HG02623 (cell line): ENCODE measurements at regions not wholly inside any gene's neighbourhood (a gene's known extent, or its start where the extent isn't known, plus 50 kb on each side); places are given as distances from the start of the nearest gene placed in this dataset.
"Not testable (repeated sequence)": the region's sequence is repeated elsewhere in the genome, so short reads cannot be mapped to it uniquely, and the experiment has no call there.

Experiments used
- ATAC-seq: cut with Tn5 transposase; IDR thresholded peaks from one replicate; pipeline ENCODE4 v1.9.1; 2021; ENCODE audit warnings: moderate library complexity; ENCODE audit not compliant: unreplicated experiment

DNA sequence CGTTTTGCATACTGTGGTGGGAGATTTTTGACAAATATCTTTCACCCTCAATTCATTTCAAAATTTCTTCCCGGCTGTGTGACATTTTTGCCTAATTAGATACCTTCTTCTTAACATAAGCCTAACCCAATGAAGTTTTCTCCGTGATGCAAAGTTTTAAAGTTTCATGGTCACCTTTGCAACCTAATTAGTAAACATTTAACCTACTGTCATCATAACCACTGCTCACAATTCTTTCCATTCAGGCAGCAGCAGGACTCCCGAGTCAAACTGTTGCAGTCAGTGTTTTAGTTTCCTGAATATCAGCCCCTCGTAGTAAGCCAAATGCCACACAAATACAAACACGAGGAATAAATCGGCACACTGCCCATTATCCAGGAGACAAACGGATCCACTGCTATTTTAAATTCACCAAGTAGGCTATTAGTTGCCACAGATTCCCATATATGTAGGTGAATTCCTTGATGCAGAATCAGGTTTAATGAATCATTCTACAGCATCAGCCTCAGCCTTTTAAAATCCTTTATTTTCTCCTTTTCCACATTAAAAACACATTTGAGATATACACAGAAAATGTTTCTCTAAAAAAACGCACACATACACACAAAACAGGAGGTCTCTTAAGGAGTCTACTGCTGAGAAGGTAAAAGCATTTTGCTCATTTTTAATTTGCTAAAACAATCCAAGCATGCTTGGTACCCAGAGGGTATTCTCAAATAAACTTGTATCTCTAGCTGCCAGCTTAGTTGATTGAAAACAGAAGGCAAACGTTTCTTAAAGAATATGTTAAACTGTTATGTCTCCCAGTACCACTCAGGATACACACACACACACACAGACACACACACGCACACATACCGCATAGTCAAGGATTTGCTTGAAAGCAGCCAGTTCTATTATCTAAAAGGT, 106.5 kb upstream of the KCTD1 start:
- ATAC-seq = no peak

DNA sequence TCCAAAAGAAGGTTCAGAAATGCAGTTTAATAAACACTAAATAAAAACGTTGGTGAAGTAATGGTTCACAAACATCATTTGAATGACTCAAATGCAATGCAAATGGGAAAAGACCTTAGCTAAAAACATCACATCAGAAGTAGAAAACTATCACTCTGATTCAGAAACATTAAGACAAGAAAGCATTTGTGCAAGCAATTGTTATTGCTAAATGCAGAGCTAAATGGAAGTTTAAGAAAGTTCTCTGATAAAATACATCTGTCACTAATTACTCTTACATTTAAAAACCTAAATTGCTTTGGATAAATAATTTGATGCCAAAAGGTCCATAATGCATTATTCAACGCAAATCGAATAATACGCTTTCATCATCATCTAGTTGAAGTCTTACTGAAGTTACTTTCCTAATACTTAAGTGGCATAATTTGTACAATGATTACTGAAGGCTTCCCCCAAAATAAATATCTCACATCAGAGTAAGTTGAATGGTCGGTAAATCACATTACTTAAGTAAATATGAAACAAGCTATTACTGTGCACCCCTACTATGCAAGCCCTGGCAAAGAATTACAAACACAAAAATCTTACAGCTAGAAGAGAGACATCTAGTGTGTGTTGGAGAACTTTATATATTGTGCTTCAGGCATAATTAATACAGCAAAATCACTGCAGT, 105.7 kb upstream of the KCTD1 start:
- no peak for ATAC-seq

DNA sequence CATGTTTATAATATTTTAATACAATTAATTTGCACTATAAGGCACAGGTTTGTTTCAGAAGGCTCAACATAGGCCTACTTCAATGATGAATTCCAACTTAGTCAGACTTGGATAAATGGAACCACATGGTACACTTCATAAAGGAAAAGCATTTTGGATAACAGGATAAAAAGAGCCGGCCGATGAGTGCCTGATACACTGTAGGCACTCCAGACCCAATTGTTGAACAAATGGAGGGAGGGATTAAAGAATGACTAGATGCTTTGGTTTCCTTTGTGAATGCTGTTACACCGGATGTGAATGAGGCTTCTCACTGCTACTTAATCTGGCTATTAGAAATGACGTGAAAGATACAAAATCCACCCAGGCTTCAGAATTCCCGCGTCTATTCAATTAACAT, 104.1 kb upstream of the KCTD1 start:
- no peak for ATAC-seq

DNA sequence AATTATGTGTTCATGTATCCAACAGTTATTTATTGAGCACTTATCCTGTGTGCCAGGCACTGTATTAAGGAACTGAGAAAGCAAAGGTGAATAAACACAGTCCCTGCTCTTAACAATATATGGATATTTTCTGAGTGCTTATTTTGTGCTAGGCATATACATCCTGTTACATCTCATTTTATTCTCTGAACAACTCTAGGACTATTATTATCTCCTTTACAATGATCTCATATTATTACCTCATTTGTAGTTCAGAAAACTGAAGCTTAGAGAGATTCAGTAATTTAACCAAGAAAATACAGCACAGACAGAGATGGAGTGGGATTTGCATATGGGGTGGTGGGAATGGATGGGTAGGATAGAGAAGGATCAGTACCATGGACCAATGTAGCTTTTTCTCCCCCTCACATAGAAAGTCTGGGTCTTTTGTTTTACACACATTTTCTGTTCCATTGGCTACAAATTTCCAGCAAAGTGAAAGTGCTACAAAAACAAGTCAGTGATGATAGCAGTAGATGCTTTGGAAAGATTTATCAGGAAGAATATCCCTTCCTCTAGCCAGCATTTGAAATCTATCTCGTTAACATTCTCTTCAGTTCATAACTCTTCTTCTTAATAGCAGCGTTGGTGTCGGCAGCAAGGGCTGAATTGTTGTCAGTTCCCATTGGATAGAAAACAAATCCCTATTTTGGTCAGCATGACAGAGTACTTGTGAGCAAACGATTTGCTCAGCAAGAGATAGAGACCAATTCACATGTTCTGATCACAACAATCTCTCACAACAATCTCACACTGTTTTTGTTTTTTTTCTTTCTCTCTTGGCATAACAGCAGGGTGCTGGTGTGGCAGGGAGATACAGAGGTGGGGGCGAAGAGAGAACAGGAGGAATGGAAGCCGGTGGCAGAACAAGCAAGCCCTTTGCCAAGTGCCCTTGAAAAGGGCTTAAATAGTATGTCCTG, 102.2 kb upstream of the KCTD1 start:
- ATAC-seq = no peak

DNA sequence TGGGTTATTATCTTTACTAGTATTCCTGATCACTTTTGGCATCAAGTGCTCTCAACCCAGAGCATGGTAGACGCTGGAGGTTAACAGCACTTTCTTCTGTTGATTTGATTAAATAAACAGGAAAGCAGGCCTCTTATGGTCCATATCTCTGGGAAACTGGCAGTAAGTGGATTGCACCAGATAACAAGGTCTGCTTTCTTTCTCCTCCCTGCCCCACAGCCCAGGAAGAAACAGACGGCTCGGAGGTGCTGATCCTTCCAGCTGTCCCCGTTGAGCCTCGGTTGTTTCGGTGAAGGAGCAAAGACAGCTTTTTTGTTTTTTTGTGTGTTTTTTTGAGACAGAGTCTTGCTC, 100.8 kb upstream of the KCTD1 start:
- ATAC-seq = no peak

DNA sequence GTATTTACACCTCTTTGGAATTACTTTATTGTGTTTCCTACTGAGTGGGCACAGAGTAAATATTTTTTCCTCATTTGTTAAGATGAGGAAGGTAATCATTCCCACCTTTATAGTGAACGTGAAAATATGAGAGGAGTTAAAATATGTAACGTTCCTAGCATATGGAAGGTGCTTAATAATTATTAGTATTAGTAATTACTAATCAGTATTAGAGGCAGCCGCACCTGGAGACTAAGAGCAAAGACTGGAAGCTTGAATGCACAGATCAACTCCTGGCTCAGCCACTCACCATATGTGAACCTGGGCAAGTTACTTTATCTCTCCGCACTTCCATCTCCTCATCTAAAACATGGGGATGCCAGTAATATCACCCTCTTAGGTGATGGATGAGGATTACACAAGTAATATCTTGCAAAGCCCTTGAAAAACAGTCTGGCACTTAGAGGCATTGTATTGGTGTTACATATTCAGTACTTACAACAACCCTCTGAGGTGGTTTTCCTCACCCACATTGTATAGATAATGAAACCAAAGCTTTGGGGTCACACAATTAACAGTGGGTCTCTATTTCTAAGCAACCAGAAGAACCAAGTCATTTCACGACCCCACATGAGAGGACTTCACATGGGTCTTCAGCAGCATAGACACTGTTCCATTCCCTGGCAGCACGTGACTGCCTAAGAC, 100.3 kb upstream of the KCTD1 start:
- no peak for ATAC-seq

DNA sequence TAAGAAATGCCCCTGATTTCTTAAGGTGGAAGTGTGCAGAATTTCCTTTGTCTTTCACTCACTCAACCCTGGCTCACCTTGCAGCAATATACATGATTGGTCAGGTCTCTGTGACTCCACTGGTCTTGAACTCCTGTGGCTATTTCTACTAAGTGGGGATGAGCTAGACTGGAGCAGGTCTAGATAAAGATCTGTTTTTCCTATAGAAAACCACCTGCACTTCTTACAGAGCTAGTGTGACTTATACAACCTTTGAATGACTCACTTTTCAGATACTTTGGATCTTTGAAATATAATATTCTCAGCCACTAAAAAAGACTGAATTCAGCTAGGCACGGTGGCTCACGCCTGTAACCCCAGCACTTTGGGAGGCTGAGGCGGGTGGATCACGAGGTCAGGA, 98.5 kb upstream of the KCTD1 start:
- ATAC-seq = no peak

DNA sequence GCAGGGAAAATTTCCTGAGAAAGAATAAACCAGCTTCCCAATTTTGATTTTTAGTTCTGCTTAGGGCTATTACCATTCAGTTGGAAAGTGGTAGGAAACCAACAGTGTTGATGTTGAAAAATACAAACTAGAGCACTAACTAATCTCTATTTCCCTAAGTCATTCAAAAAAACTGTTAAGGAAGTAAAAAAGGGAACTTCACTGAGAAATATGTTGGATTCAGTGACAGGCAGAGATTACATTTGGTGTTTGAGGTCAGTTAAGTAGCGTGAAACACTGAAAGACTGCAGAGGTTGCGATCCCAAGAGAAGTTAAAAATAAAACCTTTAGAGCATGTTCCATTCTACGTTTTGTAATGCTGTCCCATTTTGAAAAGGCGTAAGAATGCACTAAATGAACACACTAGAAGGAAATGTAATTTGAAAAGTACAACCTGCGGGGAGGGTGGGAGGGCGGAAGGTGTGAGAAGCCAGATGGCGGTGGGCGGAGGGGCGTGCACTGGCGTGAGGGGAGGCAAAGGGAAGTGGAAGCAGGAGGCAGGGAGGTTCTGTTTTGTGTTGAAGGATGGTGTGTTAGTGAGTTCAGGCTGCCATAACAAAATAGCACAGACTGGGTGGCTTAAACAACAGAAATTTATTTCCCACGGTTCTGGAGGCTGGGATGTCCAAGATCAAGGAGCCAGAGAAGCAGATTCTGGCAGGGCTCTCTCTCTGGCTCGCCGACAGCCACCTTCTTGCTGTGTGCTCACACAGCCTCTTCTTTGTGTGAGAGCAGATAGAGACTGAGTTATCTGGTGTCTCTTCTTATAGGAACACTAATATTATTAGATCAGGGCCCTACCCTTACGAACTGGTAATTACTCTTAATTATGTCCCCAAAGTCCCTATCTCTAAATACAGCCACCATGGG, 94.3 kb upstream of the KCTD1 start:
- no peak for ATAC-seq

DNA sequence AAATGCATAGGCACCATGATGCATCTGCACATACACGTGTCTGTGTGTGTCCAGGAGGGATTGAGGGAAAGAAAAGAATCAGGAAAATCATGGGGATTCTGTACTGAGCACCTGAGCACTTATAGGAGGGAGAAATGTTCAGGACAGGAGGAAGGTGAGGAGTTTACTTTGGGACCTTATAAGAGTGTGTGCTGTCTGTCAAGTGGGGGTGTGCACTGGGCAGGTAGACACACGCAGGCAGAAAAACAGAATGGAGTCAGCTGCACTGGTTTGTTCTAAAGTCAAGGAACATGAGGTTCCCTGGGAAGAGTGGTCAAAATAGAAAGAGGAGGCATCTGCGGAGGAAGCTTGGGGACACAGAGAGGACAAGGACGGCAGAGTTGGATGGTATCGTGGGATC, 92.2 kb upstream of the KCTD1 start:
- ATAC-seq = no peak

DNA sequence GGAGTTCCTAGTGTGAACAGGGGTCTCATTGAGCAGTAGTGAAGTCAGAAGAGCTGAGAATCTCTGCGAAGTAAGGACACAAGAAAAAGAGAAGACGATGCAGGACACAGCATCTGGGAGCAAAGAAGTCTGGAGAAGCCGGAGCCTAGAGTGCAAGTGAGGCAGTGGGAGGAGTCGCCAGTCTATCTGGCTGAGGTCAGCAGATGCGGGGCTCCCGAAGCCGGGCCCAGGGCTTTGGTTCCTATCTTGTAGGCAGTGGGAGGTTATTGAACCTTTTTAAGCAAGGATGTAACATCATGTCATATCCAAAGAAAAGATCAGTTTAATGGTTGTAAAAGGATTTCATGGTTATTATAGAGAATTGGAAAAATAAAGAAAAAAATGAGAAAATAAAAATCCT, 90.8 kb upstream of the KCTD1 start:
- no peak for ATAC-seq

DNA sequence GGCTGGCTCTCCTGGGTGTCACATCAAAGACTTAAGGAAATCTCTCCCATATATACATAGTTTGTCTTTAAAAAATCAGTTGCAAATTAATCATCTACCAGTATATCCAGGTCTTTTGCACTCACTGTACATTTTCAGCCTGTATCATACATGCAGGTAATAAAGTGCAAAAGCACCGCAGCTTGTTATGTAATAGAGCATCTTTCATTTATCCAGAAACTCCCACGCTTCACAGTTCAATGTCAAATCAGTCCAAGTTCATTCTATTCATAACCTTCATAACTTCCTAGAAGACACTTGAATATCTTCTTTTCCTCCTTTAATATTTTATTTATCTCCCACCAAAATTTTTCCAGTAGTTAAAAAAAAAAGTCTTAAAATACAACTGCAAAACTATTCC, 89.6 kb upstream of the KCTD1 start:
- ATAC-seq = no peak

DNA sequence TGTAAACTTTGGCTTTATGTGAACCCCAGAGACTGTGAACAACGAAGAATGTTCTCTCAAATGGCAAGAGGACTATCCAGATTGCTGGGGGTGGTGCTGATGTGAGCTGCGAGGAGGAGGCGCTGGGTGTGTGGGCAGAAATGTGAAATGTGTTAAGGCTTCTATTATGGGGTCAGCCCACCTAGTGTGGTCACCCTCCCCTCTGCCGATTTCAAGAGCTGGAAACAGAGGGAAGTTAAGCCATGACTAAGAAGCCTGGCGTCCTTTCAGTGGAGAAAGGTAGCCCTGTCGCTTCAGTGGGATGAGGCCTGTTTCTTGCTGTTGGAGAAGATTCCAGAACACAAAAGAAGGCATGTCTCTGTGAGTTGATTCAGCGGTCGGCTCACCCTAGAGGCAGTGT, 89.0 kb upstream of the KCTD1 start:
- ATAC-seq = no peak

DNA sequence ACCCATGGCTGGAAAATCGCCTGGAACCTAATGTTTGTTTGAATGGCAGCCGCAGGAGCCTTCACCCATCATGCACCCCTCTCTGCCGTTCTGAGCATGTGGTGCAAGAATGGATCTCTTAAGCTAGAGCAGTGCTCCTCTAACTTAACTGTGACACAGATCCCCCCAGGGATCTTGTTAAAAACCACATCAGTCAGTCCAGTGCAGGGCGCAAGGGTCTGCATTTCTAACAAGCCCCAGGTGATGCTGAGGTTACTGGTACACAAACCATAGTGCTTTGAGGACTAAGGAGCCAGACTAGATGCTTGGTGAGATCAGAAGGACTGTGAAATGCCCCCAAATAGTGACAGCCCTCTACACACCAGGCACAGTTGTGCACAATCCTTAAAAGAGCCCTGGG, 87.1 kb upstream of the KCTD1 start:
- ATAC-seq = no peak

DNA sequence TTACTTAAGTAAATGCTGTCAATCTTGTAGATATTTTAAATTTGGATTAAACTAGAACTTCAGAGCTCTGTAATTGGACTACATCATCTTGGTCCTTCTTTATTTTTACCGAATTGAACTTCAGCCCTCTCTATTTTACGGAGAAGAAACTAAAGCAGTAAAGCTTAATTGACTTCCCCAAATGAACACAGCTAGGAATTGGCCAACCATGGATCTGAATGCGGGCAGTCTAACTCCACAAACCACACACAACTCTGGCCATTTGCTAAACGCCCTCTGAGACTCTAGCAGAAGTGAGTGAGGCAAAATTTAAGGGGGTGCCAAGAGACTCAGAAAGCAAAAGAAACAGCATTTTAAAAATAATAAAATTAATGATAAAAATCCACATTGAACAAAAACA, 86.3 kb upstream of the KCTD1 start:
- no peak for ATAC-seq

DNA sequence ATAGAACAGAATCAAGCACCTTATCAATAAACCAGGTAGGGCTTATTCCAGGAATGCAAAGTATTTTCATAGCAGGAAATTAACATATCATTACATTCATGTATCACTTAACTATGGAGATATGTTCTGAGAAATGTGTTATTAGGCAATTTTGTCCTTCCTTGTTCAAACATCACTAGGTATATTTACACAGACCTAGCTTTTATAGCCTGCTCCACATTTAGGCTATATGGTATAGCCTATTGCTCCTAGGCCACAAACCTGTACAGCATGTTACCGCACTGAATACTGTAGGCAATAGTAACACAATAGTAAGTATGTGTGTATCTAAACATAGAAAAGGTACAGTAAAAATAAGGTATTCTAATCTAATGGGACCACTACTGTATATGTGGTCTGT, 82.8 kb upstream of the KCTD1 start:
- ATAC-seq = no peak

DNA sequence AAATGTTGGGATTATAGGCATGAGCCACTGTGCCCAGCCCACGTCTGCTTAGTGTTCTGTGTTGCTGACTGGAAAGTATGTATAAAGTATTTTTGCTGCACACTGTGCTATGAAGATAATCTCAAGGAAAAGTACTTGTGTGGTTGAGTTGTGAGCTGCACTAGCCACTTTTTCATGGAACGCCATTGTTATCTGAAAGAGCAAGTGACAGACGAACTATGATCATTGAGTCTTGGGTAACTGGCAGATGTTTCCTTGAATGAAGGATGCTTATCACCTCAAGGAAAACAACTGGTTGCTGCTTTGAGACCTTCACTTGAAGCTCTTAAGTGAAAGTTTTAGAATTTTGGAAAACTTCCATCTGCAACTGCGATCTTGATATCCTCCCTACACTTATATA, 82.2 kb upstream of the KCTD1 start:
- no peak for ATAC-seq

DNA sequence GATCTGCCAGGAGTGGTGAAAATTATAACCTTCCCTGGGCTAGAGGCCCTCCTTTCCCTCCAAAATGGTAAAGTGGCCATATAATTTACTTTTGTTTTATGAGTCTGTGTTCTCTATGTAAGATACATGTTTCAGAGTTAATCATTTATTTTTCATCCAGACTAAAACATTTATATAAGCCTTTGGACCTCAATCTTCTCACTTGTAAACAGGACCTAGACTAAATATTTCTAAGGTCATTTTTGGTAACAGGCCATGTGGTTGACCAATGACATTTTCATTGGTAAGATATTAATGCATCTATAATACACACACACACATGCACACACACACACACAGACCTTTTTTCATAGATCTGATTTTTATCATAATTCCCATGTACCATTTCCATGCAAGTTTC, 79.7 kb upstream of the KCTD1 start:
- ATAC-seq = no peak

DNA sequence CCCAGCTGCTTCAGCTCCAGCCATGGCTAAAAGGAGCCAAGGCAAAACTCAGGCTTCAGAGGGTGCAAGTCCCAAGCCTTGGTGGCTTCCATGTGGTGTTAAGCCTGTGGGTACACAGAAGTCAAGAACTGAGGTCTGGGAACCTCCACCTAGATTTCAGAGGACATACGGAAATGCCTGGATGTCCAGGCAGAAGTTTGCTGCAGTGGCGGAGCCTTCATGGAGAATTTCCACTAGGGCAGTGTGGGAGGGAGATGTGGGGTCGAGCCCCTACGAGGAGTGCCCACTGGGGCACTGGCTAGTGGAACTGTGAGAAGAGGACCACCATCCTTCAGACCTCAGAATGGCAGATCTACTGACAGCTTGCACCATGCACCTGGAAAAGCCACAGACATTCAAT, 76.1 kb upstream of the KCTD1 start:
- no peak for ATAC-seq

DNA sequence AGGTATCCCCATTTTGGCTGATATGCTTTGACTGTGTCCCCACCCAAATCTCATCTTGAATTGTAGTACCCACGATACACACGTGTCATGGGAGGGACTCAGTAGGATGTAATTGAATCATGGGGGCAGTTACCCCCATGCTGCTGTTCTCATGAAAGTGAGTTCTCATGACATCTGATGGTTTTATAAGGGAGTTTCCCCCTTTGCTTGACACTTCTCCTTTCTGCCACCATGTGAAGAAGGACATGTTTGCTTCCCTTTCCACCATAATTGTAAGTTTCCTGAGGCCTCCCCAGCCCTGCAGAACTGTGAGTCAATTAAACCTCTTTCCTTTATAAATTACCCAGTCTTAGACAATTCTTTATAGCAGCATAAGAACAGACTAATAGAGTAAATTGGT, 75.0 kb upstream of the KCTD1 start:
- not testable (repeated sequence) for ATAC-seq
